Stimulated activated memory B cell treated with anti-CD40 and anti-IgM and Interleukin-4, amounts not matched to agents 10 μg/mL and 1 μg/mL and 100 μg/mL, for 72 hours (primary cell): ENCODE measurements at regions not wholly inside any gene's neighbourhood (a gene's known extent, or its start where the extent isn't known, plus 50 kb on each side); places are given as distances from the start of the nearest gene placed in this dataset.

Source experiments
- ATAC-seq: fragments of 150-1000 bp; cut with Tn5 transposase; 2 replicates; pipeline ENCODE4 v1.10.0; 2021
- H3K27ac Mint-ChIP-seq: one replicate; pipeline ENCODE4 v1.8.0; 2022; ENCODE audit warnings: mild to moderate bottlenecking, mixed read lengths
- H3K27me3 Mint-ChIP-seq: one replicate; pipeline ENCODE4 v1.8.0; 2022; ENCODE audit warnings: mixed read lengths
- H3K36me3 Mint-ChIP-seq: one replicate; pipeline ENCODE4 v1.8.0; 2022; ENCODE audit warnings: mixed read lengths
- H3K4me1 Mint-ChIP-seq: one replicate; pipeline ENCODE4 v1.8.0; 2022; ENCODE audit warnings: mixed read lengths
- H3K4me3 Mint-ChIP-seq: one replicate; pipeline ENCODE4 v1.8.0; 2022; ENCODE audit warnings: mild to moderate bottlenecking, moderate library complexity, mixed read lengths
- H3K9me3 Mint-ChIP-seq: one replicate; pipeline ENCODE4 v1.8.0; 2022; ENCODE audit warnings: mixed read lengths

DNA sequence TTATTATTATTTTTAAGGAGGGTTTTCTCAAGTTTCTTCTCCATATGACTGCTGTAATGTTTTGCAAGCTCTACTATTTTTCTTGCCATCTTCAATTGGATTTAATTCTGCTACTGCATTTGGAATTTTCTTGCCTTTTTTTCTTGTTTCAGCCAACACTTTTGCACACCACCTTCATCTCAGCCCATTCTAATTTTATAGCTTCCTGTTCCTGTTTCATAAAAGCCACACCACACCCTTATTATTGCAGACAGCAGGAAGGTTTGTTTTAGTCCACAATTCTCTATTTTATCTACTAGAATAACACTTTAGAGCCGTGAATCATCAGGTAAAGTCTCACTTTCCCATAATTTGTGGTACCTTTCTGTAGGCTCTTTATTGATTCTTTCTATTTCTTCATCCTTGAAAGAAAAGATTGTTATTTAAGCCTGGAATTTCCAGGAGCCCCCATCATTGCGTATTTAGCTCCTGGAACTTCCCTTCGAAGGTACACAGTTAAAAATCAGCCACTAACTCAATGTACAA, 209.3 kb upstream of the TBX20 start:
- Mint-ChIP-seq H3K4me1 (no peaks in the 10 kb centered on the region), H3K27ac (no peak overlapping the region), H3K36me3 (no peaks in the 10 kb centered on the region), H3K27me3 (peaks cover 26% of the 10 kb centered on the region), H3K9me3 (peaks cover 12% of the 10 kb centered on the region), H3K4me3 (no peak overlapping the region)
- no peak for ATAC-seq

DNA sequence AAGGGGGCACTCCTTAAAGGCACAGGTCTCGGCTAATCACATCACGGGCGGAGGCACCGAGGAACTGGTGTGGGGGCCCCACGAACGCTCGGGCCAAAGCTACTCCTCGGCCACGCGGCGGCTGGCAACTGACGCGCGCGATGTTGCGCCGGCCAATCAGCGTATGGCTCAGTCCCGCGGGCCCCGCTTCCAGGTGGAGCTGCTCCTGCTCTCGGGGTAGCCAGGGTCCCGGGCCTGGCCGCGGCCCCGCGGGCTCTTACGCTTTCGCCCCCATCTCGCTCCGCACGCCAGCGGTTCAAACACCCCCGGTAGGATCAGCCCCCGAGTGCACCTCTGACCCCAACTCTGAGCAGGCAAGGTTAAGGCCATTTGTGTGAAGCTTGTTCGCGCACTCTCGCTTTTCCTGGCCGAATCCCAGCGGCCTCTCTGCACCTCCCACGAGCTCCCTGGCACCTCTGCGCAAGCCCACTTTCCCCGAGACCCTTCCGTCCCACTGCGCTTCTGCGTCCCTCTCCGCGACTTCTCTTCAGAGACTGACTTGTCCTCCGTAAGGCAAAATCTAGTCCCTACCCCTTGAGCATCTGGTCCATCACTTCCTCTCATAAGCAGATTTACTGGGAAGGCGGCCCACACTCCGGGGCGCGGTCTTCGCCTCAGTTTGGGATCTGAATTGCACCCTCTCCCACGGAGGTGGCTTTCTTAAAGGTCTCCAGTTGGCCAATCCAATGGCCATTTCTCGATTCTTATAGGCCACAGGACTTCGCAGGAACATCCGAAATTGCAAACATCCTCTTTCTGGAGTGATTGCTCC, 200.9 kb upstream of the TBX20 start:
- no peak for ATAC-seq
- no peak overlapping the region for H3K27ac Mint-ChIP-seq
- H3K36me3 Mint-ChIP-seq, result no peaks in the 10 kb centered on the region
- no peak overlapping the region for H3K4me3 Mint-ChIP-seq
- peaks cover 9% of the 10 kb centered on the region for H3K9me3 Mint-ChIP-seq
- peaks cover 6% of the 10 kb centered on the region for H3K4me1 Mint-ChIP-seq
- H3K27me3 Mint-ChIP-seq, result peaks cover 44% of the 10 kb centered on the region

DNA sequence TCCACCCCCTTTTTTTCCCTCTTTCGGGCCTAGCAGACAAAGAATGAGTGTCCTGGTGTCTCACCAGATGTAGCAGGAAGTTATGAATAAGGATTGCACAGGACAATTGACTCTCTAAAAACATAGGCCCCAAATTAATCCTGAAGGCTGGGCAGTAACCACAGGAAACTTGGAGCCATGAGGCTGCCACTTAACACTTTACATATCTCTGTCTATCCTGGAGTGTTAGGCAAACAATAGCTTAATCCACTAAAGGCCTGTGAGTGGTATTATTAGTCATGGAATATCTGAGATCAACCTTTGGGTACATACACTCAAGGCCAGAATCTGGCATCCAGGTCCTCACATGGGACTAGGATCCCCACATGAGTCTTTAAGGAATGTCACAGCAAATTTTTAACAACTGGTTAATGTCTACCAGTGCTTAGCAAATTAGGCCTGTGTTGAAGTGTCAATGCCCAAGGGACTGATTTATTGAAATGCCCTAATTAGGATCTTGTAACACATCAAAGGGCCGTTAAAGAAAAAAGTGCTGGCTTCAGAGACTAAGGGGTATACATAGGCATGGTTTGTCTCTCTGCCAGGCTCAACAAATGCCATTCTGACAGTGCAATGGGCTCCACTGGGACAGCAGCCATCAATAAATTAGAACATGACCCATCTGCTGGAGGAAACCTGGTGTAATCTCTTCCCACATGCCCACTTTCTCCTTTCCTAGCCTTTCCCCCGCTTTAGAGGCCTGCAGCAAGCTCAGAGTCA, 196.7 kb upstream of the TBX20 start:
- peaks cover 64% of the 10 kb centered on the region for H3K27me3 Mint-ChIP-seq

DNA sequence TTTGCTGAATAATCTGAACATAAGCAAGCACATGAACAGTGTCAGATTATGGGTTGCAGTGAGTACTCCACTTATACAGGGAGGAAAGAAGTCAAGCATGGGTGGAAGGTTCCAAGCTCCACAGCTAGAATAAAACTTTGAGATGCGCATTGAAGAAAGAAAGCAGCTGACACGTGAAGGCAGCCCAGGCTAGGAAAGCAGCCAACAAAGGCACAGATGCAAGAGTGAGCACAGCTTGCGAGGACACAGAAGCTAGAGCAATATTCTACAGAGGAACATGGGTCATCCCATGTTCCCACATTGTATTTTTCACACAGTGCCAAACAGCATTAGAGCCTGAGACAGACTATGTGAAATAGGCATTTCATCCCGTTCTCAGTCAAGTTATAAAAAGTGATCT, 194.6 kb upstream of the TBX20 start:
- no peaks in the 10 kb centered on the region for H3K9me3 Mint-ChIP-seq
- no peak for ATAC-seq
- no peak overlapping the region for H3K4me3 Mint-ChIP-seq
- no peaks in the 10 kb centered on the region for H3K36me3 Mint-ChIP-seq
- H3K27me3 Mint-ChIP-seq, result peaks cover 57% of the 10 kb centered on the region
- no peaks in the 10 kb centered on the region for H3K4me1 Mint-ChIP-seq
- H3K27ac Mint-ChIP-seq, result no peak overlapping the region

More for the DNA sequence above, 196.7 kb upstream of the TBX20 start:
- no peaks in the 10 kb centered on the region for H3K9me3 Mint-ChIP-seq
- H3K27ac Mint-ChIP-seq, result no peak overlapping the region
- no peaks in the 10 kb centered on the region for H3K36me3 Mint-ChIP-seq
- no peak for ATAC-seq
- no peak overlapping the region for H3K4me3 Mint-ChIP-seq
- peaks cover 6% of the 10 kb centered on the region for H3K4me1 Mint-ChIP-seq

DNA sequence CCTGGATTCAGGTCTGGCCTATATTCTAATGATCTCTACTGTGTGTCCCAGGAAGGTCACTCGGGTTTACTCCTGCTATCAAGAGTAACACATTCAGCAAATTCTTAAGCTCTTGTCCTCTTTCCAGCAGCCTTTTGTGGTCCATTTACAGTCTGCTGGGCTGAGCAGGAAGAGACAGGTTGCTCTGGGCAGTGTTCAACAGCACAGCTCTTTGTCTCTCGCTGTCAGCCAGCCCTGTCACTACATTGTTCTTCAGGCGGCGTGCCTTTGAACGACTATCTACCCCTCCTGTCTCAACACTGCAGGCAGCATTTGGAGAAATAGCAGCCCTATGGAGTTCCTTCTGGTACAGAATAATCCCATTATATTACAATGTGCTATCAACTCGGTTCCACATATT, 192.2 kb upstream of the TBX20 start:
- ATAC-seq, result no peak
- Mint-ChIP-seq H3K9me3 (no peaks in the 10 kb centered on the region), H3K4me1 (no peaks in the 10 kb centered on the region), H3K36me3 (no peaks in the 10 kb centered on the region), H3K27ac (no peak overlapping the region), H3K4me3 (no peak overlapping the region), H3K27me3 (peaks cover 54% of the 10 kb centered on the region)

DNA sequence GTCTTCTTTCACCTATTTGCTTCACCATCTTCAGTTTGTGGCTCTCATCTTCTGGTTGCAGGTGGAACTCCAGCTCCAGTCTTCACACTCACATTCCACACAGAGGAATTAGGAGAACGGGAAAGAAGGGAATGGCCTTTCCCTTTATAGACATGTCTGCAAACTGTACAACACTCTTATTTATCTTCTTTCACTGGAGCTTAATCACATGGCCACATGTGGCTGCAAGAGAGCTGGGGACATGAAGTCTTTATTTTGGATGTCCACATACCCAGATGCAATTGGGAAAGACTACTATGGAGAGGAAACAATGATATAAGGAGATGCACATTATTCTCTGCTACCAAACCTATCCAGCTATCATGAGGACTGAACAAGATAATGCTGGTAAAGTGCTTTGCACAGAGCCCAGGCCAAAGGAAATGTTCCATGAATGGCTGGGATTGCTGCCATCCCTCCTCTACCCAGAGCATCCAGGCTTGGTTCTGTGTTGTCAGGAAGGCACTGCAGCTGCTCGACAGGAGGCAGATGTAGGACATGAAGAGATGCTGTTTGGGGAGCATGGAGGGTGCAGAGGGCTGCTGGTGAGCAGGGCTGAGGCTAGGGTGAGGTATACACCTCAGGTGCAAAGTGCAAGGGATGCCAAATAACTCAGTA, 183.8 kb upstream of the TBX20 start:
- no peak overlapping the region for H3K27ac Mint-ChIP-seq
- no peaks in the 10 kb centered on the region for H3K36me3 Mint-ChIP-seq
- ATAC-seq, result peak; percentile 43
- H3K4me1 Mint-ChIP-seq, result no peaks in the 10 kb centered on the region
- peaks cover 5% of the 10 kb centered on the region for H3K27me3 Mint-ChIP-seq
- H3K4me3 Mint-ChIP-seq, result no peak overlapping the region
- H3K9me3 Mint-ChIP-seq, result peaks cover under 1% of the 10 kb centered on the region

DNA sequence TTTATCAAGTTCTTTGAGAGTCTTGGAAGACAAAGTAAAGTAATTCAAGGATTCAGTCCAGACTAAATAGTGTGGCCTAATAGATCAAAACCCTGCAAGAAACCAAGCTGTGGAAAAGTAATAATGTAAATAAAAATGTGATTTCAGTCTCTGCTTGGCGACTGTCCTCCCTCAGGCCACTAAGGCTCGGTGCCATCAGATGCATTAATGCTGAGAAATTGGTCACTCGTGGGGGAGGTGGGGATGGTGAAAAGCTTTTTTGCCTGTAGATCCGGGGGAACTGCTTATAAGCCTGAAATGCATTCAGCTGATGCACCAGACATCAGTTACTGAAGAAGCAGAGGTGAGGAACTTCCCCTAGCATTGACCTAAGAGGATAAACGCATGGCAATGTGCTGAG, 182.6 kb upstream of the TBX20 start:
- Mint-ChIP-seq H3K27ac (no peak overlapping the region), H3K27me3 (peaks cover 17% of the 10 kb centered on the region), H3K4me1 (no peaks in the 10 kb centered on the region), H3K36me3 (no peaks in the 10 kb centered on the region), H3K4me3 (no peak overlapping the region), H3K9me3 (peaks cover 3% of the 10 kb centered on the region)
- ATAC-seq, result no peak

DNA sequence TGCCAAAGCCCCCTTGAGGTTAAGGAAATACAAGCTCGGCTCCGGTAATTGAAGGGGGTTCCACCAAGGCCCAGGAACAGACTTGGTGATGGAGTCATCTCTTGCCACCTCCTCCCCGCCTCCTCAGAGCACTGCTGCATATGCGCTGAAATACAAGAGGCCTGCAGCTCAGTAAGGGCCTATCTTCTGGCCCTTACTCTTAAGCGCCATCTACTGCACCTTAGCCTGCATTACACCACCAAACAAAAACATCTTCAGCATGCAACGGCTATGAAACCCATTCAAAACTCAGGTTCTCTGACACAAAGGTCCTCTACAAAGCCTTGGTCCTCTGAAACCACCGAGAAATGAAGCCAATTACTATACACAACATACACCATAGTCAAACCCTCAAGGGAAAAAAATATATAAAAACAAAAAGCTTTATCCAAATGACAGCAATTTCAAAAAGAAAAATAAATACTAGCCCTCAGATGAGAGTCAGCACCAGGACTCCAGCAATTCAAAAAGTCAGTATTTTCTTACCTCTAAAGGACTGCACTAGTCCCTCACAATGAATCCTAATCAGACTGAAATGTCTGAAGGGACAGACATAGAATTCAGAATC, 176.8 kb upstream of the TBX20 start:
- no peak for ATAC-seq
- peaks cover 26% of the 10 kb centered on the region for H3K27me3 Mint-ChIP-seq

DNA sequence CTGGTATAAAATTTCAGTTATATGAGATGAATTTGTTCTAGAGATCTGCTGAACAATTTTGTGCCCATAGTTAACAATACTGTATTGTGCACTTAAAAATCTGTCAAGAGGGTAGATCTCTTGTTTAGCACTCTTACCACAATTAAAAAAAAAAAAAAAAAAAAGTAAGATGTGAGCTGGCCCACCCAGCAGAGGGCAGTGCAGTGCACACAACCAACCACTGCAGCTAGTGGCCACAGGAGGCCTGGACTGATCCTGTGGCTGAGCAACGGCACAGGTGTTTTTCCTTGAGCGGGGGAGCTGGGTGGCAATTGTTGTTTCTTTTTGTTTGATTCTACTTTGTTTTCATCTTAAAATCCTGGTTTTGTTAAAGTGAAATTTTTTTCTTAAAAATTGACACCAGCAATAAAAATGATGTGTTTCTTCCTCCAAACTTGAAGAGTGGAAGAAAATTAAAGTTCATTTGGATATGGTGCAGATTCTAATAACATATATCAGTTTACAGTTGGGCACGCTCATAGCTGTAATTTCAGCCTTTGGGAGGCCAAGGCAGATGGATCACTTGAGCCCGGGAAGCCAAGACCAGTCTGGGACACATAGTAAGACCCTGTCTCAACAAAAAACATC, 171.1 kb upstream of the TBX20 start:
- H3K9me3 Mint-ChIP-seq, result no peaks in the 10 kb centered on the region
- no peaks in the 10 kb centered on the region for H3K4me1 Mint-ChIP-seq
- H3K27ac Mint-ChIP-seq, result no peak overlapping the region
- no peak overlapping the region for H3K4me3 Mint-ChIP-seq
- H3K36me3 Mint-ChIP-seq, result no peaks in the 10 kb centered on the region
- peaks cover 14% of the 10 kb centered on the region for H3K27me3 Mint-ChIP-seq
- ATAC-seq, result peak; percentile 68

More for the DNA sequence above, 176.8 kb upstream of the TBX20 start:
- no peaks in the 10 kb centered on the region for H3K4me1 Mint-ChIP-seq
- peaks cover 9% of the 10 kb centered on the region for H3K9me3 Mint-ChIP-seq
- H3K4me3 Mint-ChIP-seq, result no peak overlapping the region
- H3K36me3 Mint-ChIP-seq, result no peaks in the 10 kb centered on the region
- no peak overlapping the region for H3K27ac Mint-ChIP-seq

DNA sequence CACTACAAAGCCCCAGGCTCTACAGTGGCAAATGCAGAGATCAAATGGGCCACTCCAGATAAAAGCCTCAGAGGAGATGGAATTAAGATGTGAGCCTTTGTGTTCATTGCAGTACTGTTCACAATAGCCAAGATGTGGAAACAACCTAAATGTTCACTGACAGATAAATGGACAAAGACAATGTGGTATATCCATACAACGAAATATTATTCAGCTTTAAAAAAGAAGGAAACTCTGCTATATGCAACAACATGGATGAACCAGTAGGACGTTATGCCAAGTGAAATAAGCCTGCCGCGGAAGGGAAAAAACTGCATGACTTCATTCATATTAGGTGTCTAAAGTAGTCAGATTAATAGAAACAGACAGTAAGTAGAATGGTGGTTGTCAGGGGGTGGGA, 170.5 kb upstream of the TBX20 start:
- no peaks in the 10 kb centered on the region for H3K36me3 Mint-ChIP-seq
- no peak overlapping the region for H3K27ac Mint-ChIP-seq
- no peaks in the 10 kb centered on the region for H3K4me1 Mint-ChIP-seq
- ATAC-seq, result no peak
- H3K27me3 Mint-ChIP-seq, result peaks cover 14% of the 10 kb centered on the region
- no peaks in the 10 kb centered on the region for H3K9me3 Mint-ChIP-seq
- no peak overlapping the region for H3K4me3 Mint-ChIP-seq

DNA sequence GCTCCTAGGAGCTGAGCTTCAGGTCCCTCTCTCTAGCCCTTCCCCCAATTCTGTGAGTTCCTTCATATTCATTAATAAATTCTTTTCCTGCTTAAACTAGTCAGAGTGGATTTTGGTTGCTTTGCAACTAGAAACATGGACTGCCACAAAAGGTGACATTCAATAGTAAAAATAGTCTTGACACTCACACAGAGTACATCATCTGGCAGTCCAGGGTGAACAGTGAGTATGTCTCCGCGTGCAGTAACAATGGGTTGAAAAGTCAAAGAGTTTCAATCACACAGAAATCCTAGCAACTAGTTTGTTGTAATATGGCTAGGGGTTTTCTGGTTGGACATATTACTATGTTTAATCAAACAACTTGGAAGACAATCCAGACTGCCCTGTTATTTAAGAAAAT, 168.8 kb upstream of the TBX20 start:
- H3K9me3 Mint-ChIP-seq, result no peaks in the 10 kb centered on the region
- peaks cover 14% of the 10 kb centered on the region for H3K27me3 Mint-ChIP-seq
- no peak for ATAC-seq
- H3K4me3 Mint-ChIP-seq, result no peak overlapping the region
- H3K36me3 Mint-ChIP-seq, result no peaks in the 10 kb centered on the region
- H3K4me1 Mint-ChIP-seq, result no peaks in the 10 kb centered on the region
- H3K27ac Mint-ChIP-seq, result no peak overlapping the region

DNA sequence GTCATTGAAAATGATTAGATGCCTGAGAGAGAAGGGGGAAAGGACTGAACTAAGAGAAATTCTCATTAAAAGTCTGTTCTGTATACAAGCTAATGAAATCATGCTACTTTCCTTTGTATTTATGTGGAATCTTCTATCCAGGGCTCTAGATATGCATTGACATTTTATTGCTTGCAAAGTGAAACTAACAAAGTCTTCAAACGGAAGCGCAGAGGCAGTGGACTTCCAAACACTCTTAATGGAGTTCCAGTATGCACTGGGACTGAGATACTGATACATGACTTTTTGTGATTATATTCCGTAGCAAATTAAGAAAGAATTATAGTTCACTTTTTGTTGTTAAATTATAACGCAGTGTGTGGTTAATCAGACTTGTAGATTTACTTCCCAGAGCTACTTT, 166.8 kb upstream of the TBX20 start:
- Mint-ChIP-seq H3K4me1 (no peaks in the 10 kb centered on the region), H3K9me3 (no peaks in the 10 kb centered on the region), H3K27ac (no peak overlapping the region), H3K36me3 (no peaks in the 10 kb centered on the region), H3K4me3 (no peak overlapping the region), H3K27me3 (peaks cover 14% of the 10 kb centered on the region)
- ATAC-seq, result no peak

DNA sequence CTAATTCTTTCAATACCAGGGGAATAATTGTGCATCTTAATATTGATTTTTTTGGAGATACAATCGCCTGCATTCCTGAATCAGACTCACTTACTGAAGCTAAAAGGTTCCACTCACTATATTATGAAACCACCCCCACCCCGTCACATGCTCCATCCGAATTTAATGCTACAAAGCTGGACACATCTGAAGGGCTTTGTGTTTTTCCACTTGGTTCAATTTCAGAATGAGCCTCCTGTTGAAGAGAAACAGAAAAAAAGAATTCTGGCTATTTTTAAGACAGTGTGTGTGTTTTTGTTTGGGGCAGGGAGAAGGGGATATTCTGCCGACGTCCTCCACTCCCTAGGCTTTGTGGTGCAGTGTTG, 165.5 kb upstream of the TBX20 start:
- H3K27ac Mint-ChIP-seq, result no peak overlapping the region
- no peaks in the 10 kb centered on the region for H3K9me3 Mint-ChIP-seq
- H3K4me3 Mint-ChIP-seq, result no peak overlapping the region
- no peaks in the 10 kb centered on the region for H3K4me1 Mint-ChIP-seq
- ATAC-seq, result no peak
- H3K36me3 Mint-ChIP-seq, result no peaks in the 10 kb centered on the region
- peaks cover 12% of the 10 kb centered on the region for H3K27me3 Mint-ChIP-seq

DNA sequence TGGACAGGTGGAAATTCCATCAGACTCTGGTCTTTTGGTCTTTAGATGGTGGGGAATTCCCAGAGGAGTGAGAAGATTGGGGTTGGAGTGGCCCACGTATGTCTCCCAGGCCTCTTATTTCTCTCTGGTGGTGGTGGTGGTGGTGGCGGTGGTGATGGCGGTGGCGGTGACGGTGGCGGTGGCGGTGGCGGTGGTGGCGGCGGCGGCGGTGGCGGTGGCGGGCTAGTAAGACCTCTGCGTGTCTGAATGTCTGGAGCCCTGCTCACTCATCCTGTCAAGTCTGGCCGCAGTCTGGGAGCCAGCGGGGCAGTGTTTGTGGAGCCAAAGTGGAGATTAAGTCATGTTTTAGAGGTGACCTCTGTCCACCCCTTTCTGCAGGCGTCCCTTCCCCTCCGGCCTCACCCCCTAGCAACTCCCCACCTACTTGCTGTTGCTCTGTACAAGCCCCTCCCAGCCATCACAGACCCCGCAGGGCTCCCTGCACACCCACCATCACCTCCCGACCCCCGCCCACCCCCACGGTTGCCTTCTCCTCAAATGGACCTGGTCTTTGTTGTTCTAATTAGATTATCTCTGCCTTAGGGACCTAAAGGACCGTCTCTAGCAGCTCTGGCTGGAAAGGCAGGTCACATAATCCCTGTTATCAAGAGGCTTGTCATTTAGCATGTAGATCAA, 165.0 kb upstream of the TBX20 start:
- H3K36me3 Mint-ChIP-seq, result no peaks in the 10 kb centered on the region
- no peak for ATAC-seq
- no peaks in the 10 kb centered on the region for H3K9me3 Mint-ChIP-seq

More for the DNA sequence above, 165.0 kb upstream of the TBX20 start:
- Mint-ChIP-seq H3K27me3 (peaks cover 6% of the 10 kb centered on the region), H3K4me1 (no peaks in the 10 kb centered on the region), H3K27ac (no peak overlapping the region), H3K4me3 (no peak overlapping the region)
